Activated CD8-positive, alpha-beta memory T cell treated with anti-CD3 and anti-CD28 coated beads for 36 hours (primary cell): ENCODE measurements at regions not wholly inside any gene's neighbourhood (a gene's known extent, or its start where the extent isn't known, plus 50 kb on each side); places are given as distances from the start of the nearest gene placed in this dataset.
"Not testable (repeated sequence)": the region's sequence is repeated elsewhere in the genome, so short reads cannot be mapped to it uniquely, and the experiment has no call there.

ENCODE experiments used
- CTCF ChIA-PET: fragments of 350-600 bp; sonication (Branson Sonifier 250); formaldehyde crosslinking; loops from one replicate; lab custom pipeline; 2021; ENCODE audit warnings: antibody characterized with exemption; lab: Charles Lee
- POLR2A ChIA-PET: fragments of 350-600 bp; sonication (Branson Sonifier 250); formaldehyde crosslinking; loops from one replicate; lab custom pipeline; 2021; ENCODE audit warnings: antibody characterized with exemption; lab: Charles Lee

GRCh38 chr12:5293773-5294172 is 138.1 kb upstream of the NTF3 start:
- ChIA-PET POLR2A (no interaction called here), CTCF (no interaction called here)

- POLR2A ChIA-PET = no interaction called here
- CTCF ChIA-PET = no interaction called here
Measured at GRCh38 chr12:5294274-5295070, 137.4 kb upstream of the NTF3 start.

- ChIA-PET POLR2A (no interaction called here), CTCF (no interaction called here)
Measured at GRCh38 chr12:5295151-5295550, 136.8 kb upstream of the NTF3 start.

- POLR2A ChIA-PET = no interaction called here
- CTCF ChIA-PET = no interaction called here
Measured at GRCh38 chr12:5295996-5296395, 135.9 kb upstream of the NTF3 start.

GRCh38 chr12:5301539-5301938 is 130.4 kb upstream of the NTF3 start:
- ChIA-PET POLR2A (no interaction called here), CTCF (no interaction called here)

- POLR2A ChIA-PET = no interaction called here
- CTCF ChIA-PET = no interaction called here
Measured at GRCh38 chr12:5305425-5305824, 126.5 kb upstream of the NTF3 start.

GRCh38 chr12:5305886-5306545 is 125.9 kb upstream of the NTF3 start:
- ChIA-PET CTCF (no interaction called here), POLR2A (no interaction called here)

GRCh38 chr12:5307065-5307464 is 124.8 kb upstream of the NTF3 start:
- CTCF ChIA-PET = no interaction called here
- POLR2A ChIA-PET = no interaction called here

GRCh38 chr12:5308216-5308615 is 123.7 kb upstream of the NTF3 start:
- POLR2A ChIA-PET = no interaction called here

GRCh38 chr12:5308996-5309395 is 122.9 kb upstream of the NTF3 start:
- ChIA-PET POLR2A (no interaction called here), CTCF (no interaction called here)

More at GRCh38 chr12:5308216-5308615, 123.7 kb upstream of the NTF3 start:
- CTCF ChIA-PET = no interaction called here

- ChIA-PET CTCF (no interaction called here), POLR2A (no interaction called here)
Measured at GRCh38 chr12:5309654-5310053, 122.3 kb upstream of the NTF3 start.

- POLR2A ChIA-PET = no interaction called here
- CTCF ChIA-PET = no interaction called here
Measured at GRCh38 chr12:5310151-5310550, 121.8 kb upstream of the NTF3 start.

- ChIA-PET CTCF (no interaction called here), POLR2A (no interaction called here)
Measured at GRCh38 chr12:5317556-5317955, 114.4 kb upstream of the NTF3 start.

GRCh38 chr12:5318874-5319273 is 113.0 kb upstream of the NTF3 start:
- ChIA-PET POLR2A (no interaction called here), CTCF (no interaction called here)

GRCh38 chr12:5328669-5329517 is 103.0 kb upstream of the NTF3 start:
- ChIA-PET CTCF (no interaction called here), POLR2A (no interaction called here)

- CTCF ChIA-PET = no interaction called here
- POLR2A ChIA-PET = no interaction called here
Measured at GRCh38 chr12:5332551-5332950, 99.4 kb upstream of the NTF3 start.

GRCh38 chr12:5333096-5333495 is 98.8 kb upstream of the NTF3 start:
- ChIA-PET CTCF (no interaction called here), POLR2A (no interaction called here)

- ChIA-PET POLR2A (no interaction called here), CTCF (no interaction called here)
Measured at GRCh38 chr12:5335069-5335468, 96.8 kb upstream of the NTF3 start.

- CTCF ChIA-PET, POLR2A ChIA-PET: not testable (repeated sequence)
Measured at GRCh38 chr12:5341086-5341485, 90.8 kb upstream of the NTF3 start.

GRCh38 chr12:5343711-5344110 is 88.2 kb upstream of the NTF3 start:
- CTCF ChIA-PET = no interaction called here
- POLR2A ChIA-PET = no interaction called here
